ENCODE measurements at regions not wholly inside any gene's neighbourhood (a gene's known extent, or its start where the extent isn't known, plus 50 kb on each side); places are given as distances from the start of the nearest gene placed in this dataset.
"Not testable (repeated sequence)": the region's sequence is repeated elsewhere in the genome, so short reads cannot be mapped to it uniquely, and the experiment has no call there.

DNA sequence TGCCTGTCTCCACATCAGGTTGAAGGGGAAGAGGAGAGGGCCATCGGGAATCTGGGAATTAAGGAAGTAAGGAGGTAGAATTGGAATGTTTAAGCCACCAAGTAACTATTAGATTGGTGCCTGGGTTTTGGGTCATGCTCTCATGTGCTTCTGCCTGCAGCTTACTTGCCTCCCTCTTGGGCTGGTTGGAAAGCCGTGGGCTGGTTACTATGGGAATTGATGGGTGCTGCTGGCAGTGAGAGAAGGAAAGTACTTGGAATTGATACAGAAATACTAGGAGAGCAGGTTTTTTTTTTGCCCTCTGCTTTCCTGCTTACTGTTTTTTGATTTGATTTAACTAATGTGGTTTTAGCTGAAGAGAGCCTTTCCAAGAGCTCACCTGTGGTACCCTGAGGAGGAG is 493.5 kb upstream of the RGS6 start:
- H3K27ac Mint-ChIP-seq, result no peak overlapping the region
- H3K36me3 Mint-ChIP-seq, result peaks cover 17% of the 10 kb centered on the region
- peaks cover 16% of the 10 kb centered on the region for H3K4me1 Mint-ChIP-seq
- H3K4me3 Mint-ChIP-seq, result no peak overlapping the region
- no peaks in the 10 kb centered on the region for H3K9me3 Mint-ChIP-seq
- H3K27me3 Mint-ChIP-seq, result no peaks in the 10 kb centered on the region

GRCh38 chr14:71441126-71441525 is 491.1 kb upstream of the RGS6 start:
- Mint-ChIP-seq H3K9me3 (no peaks in the 10 kb centered on the region), H3K27ac (no peak overlapping the region), H3K36me3 (peaks cover 10% of the 10 kb centered on the region), H3K27me3 (no peaks in the 10 kb centered on the region), H3K4me3 (no peak overlapping the region), H3K4me1 (peaks cover 16% of the 10 kb centered on the region)

DNA sequence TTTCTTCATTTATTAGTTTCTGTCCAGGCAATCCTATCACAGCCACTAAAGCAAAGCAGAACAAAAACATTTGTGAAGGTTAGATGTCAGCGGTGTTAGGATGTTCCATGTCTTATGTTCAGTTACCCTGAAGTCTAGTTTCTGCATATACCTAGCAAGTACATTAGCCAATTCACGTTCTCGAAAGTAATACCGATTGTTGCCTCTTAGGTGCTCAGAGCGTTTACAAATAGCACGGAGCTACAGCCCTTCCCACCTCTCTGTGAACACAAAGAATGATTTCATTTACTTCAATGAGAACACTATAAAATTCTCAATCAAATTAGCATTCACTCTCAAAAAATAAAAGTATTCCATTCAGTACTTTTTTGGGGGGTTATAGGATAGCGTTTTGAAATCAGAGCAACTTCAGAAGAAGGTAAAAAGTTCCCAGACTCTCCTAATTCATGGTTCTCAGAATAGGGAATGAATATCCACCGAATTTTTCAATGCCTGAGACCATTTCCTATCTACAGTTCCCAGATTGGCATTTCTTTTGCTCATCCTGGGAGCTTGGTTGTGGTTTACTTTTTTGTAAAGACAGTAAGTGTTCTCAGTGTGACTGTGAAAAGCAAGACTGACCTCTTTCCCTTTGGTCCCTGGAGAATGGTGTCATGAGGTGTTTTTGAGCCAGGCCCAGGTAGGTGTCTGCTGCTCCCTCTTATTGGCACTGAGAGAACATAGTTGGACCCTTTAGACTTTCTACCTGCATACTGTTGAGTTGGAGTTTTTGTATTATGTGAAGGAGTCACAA is 488.0 kb upstream of the RGS6 start:
- peaks cover 3% of the 10 kb centered on the region for H3K36me3 Mint-ChIP-seq
- no peak overlapping the region for H3K4me3 Mint-ChIP-seq
- H3K4me1 Mint-ChIP-seq, result peaks cover 7% of the 10 kb centered on the region
- H3K27me3 Mint-ChIP-seq, result no peaks in the 10 kb centered on the region
- H3K9me3 Mint-ChIP-seq, result no peaks in the 10 kb centered on the region
- H3K27ac Mint-ChIP-seq, result peak overlapping the region; percentile 12

- H3K27ac Mint-ChIP-seq, result no peak overlapping the region
- H3K27me3 Mint-ChIP-seq, result no peaks in the 10 kb centered on the region
- no peaks in the 10 kb centered on the region for H3K9me3 Mint-ChIP-seq
- H3K4me1 Mint-ChIP-seq, result peaks cover 9% of the 10 kb centered on the region
- H3K36me3 Mint-ChIP-seq, result peaks cover 6% of the 10 kb centered on the region
- no peak overlapping the region for H3K4me3 Mint-ChIP-seq
These were observed 483.6 kb upstream of the RGS6 start for GRCh38 chr14:71448431-71449315.

DNA sequence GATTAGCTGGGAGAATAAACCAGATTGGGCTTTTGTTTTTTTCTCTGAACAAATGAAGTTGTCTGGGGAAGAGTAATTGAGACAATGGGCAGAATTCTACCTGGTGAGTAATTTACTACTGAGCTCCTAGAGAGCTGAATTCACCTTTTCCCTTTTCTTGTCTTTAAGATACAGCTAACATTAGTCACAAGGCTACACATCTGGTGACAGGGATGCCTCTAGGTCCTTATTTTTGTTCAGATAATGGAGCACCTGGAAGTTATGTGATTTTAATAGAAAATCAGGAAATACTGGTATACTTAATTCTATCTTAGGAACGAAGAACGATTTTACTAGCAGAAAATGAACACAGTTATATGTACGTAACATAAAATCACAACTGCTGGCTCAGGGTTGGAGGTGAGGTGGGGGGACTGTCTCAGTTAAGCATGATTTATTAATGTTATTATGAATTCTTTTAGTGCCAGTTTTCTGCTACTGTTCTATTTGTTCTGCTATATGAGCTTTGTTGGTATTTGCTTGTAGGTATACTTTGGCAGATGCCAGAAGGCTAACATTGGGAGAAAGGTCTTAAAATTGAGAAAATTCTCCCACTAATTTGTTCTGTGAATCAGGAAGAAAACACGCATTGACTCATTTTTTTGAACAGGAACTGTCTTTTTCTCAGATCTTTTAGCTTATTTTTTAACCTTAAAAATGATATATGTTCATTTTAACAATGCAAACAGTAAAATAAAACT is 482.7 kb upstream of the RGS6 start:
- Mint-ChIP-seq H3K27ac (no peak overlapping the region), H3K9me3 (no peaks in the 10 kb centered on the region), H3K36me3 (peaks cover 6% of the 10 kb centered on the region), H3K4me3 (no peak overlapping the region), H3K27me3 (no peaks in the 10 kb centered on the region), H3K4me1 (peaks cover 9% of the 10 kb centered on the region)

DNA sequence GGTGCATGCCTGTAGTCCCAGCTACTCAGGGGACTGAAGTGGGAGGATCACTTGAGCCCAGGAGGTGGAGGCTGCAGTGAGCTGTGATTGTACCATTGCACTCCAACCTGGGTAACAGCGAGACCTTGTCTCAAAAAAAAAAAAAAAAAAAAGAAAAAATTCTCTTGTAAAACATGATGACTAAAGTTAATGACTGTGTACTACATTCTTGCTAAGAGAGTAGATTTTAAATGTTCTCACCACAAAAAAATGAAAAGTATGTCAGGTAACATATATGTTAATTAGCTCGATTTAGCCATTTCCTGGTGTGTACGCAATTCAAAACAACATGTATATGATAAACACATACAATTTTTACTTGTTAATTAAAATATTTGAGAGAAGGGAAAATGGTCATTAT is 480.7 kb upstream of the RGS6 start:
- Mint-ChIP-seq H3K9me3 (no peaks in the 10 kb centered on the region), H3K27ac (no peak overlapping the region), H3K27me3 (no peaks in the 10 kb centered on the region), H3K36me3 (peaks cover 6% of the 10 kb centered on the region), H3K4me1 (peaks cover 16% of the 10 kb centered on the region), H3K4me3 (no peak overlapping the region)

GRCh38 chr14:71452539-71452938 is 479.7 kb upstream of the RGS6 start:
- Mint-ChIP-seq H3K27ac (no peak overlapping the region), H3K4me3 (no peak overlapping the region), H3K9me3 (no peaks in the 10 kb centered on the region)

DNA sequence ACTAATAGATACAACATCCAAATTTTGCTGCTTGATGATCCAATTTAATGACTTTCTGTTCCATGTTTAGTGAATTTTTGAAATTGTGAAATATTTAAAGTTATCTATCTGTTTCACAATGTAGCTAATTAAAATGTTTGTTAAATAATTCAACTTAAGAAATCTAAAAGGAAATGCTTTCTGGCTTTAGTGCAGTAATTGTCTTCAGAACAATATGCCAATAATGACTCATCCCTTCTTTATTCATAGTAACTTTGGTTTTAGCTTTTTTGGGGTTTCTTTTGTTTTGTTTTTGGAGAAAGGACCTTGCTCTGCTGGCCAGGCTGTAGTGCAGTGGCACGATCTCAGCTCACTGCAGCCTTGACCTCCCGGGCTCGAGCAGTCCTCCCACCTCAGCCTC is 479.2 kb upstream of the RGS6 start:
- Mint-ChIP-seq H3K27me3 (no peaks in the 10 kb centered on the region), H3K4me3 (no peak overlapping the region), H3K27ac (no peak overlapping the region), H3K9me3 (no peaks in the 10 kb centered on the region), H3K36me3 (peaks cover 7% of the 10 kb centered on the region), H3K4me1 (peaks cover 15% of the 10 kb centered on the region)

More at GRCh38 chr14:71452539-71452938, 479.7 kb upstream of the RGS6 start:
- Mint-ChIP-seq H3K4me1 (peaks cover 16% of the 10 kb centered on the region), H3K27me3 (no peaks in the 10 kb centered on the region), H3K36me3 (peaks cover 6% of the 10 kb centered on the region)

DNA sequence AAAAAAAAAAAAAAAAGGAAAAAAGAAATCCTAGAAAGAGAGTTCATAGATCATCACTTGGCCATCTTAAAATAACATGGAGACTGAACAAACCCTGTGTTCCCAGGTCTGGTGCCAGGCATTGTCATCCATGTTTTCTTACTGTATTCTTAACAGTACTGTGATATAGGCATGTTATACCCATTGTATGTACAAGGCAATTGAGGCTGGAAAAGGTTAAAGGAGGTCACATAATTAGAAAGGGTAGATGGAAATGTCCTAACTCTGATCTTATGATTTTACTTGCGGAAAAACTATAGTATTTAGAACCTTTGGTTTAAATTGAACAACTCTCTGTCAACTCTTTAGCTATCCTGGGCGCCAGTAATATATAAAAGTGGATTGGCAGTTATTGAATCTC is 478.2 kb upstream of the RGS6 start:
- Mint-ChIP-seq H3K9me3 (no peaks in the 10 kb centered on the region), H3K36me3 (peaks cover 6% of the 10 kb centered on the region), H3K27me3 (no peaks in the 10 kb centered on the region), H3K27ac (no peak overlapping the region), H3K4me3 (no peak overlapping the region), H3K4me1 (peaks cover 13% of the 10 kb centered on the region)

GRCh38 chr14:71454513-71455332 is 477.5 kb upstream of the RGS6 start:
- H3K27ac Mint-ChIP-seq, result no peak overlapping the region
- H3K27me3 Mint-ChIP-seq, result no peaks in the 10 kb centered on the region
- H3K4me1 Mint-ChIP-seq, result peaks cover 13% of the 10 kb centered on the region
- H3K36me3 Mint-ChIP-seq, result peaks cover 11% of the 10 kb centered on the region
- H3K9me3 Mint-ChIP-seq, result no peaks in the 10 kb centered on the region
- H3K4me3 Mint-ChIP-seq, result no peak overlapping the region

GRCh38 chr14:71460091-71460490 is 472.1 kb upstream of the RGS6 start:
- Mint-ChIP-seq H3K9me3 (no peaks in the 10 kb centered on the region), H3K27me3 (no peaks in the 10 kb centered on the region), H3K36me3 (peaks cover 27% of the 10 kb centered on the region), H3K27ac (no peak overlapping the region), H3K4me1 (peaks cover 1% of the 10 kb centered on the region), H3K4me3 (no peak overlapping the region)

GRCh38 chr14:71461617-71462016 is 470.6 kb upstream of the RGS6 start:
- H3K9me3 Mint-ChIP-seq, H3K4me3 Mint-ChIP-seq, H3K27me3 Mint-ChIP-seq, H3K4me1 Mint-ChIP-seq, H3K27ac Mint-ChIP-seq: not testable (repeated sequence)
- H3K36me3 Mint-ChIP-seq, result peaks cover 32% of the 10 kb centered on the region

DNA sequence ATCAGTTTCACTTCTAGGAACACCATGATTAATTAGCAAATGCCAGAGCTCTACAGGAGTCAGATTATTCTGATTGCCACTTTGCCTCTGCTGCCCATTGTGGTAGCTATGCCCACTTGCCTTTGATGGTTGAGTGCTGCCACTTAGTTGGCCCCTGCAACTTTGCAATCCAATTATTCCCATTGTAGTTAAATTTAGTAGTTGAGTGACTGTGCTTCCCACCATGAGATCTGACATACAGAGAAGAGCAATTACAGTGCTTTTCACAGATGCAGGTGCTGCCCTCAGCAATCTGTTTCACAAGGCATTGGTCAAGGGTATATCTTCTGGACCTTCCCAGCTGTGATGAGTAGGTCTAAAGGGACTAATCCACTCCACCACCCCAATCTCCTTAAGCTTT is 468.4 kb upstream of the RGS6 start:
- peaks cover 41% of the 10 kb centered on the region for H3K36me3 Mint-ChIP-seq

GRCh38 chr14:71464840-71465239 is 467.4 kb upstream of the RGS6 start:
- peaks cover 14% of the 10 kb centered on the region for H3K4me1 Mint-ChIP-seq
- H3K27ac Mint-ChIP-seq, result no peak overlapping the region
- peaks cover 36% of the 10 kb centered on the region for H3K36me3 Mint-ChIP-seq
- H3K4me3 Mint-ChIP-seq, result no peak overlapping the region
- H3K27me3 Mint-ChIP-seq, result no peaks in the 10 kb centered on the region
- H3K9me3 Mint-ChIP-seq, result no peaks in the 10 kb centered on the region

More for the DNA sequence above, 468.4 kb upstream of the RGS6 start:
- Mint-ChIP-seq H3K9me3 (no peaks in the 10 kb centered on the region), H3K4me3 (no peak overlapping the region), H3K4me1 (peaks cover 7% of the 10 kb centered on the region), H3K27me3 (no peaks in the 10 kb centered on the region), H3K27ac (no peak overlapping the region)

GRCh38 chr14:71465316-71465715 is 466.9 kb upstream of the RGS6 start:
- Mint-ChIP-seq H3K36me3 (peaks cover 31% of the 10 kb centered on the region), H3K27ac (no peak overlapping the region), H3K27me3 (no peaks in the 10 kb centered on the region), H3K9me3 (no peaks in the 10 kb centered on the region), H3K4me3 (no peak overlapping the region), H3K4me1 (peaks cover 14% of the 10 kb centered on the region)

Measured in activated naive CD4-positive, alpha-beta T cell treated with anti-CD3 and anti-CD28 coated beads, Interleukin-2, amount 50 U/mL, for 24 hours (primary cell).